GM12878 (cell line): ENCODE measurements at regions not wholly inside any gene's neighbourhood (a gene's known extent, or its start where the extent isn't known, plus 50 kb on each side); places are given as distances from the start of the nearest gene placed in this dataset.

Experiments
- ATAC-seq: fragments of 200-7000 bp; cut with Tn5 transposase; 3 replicates; pipeline ENCODE4 v1.9.1; 2020; ENCODE audit warnings: mild to moderate bottlenecking, moderate library complexity
- BruUV-seq: library from RNA; stranded (reverse); fragments of 400-500 nt; replicated peaks from 2 replicates; lab custom pipeline; 2021; lab: Mats Ljungman, UMichigan
- CTCF ChIA-PET: fragments of 300-600 bp; sonication (Branson Sonifier 250); formaldehyde crosslinking; extraction: SDS; loops from one replicate; lab custom pipeline; 2021; ENCODE audit warnings: inconsistent platforms; lab: Yijun Ruan, JAX
- POLR2A ChIA-PET: fragments of 350-600 bp; formaldehyde crosslinking; extraction: SDS; loops from one replicate; lab custom pipeline; 2021; ENCODE audit warnings: inconsistent platforms; lab: Charles Lee
- RAD21 ChIA-PET: fragments of 300-600 bp; sonication (Branson Sonifier 250); formaldehyde crosslinking; loops from one replicate; lab custom pipeline; 2023; ENCODE audit warnings: antibody characterized with exemption; ENCODE audit not compliant: unreplicated experiment; lab: Charles Lee
- SMC1A ChIA-PET: fragments of 300-600 bp; sonication (Branson Sonifier 250); formaldehyde crosslinking; loops from one replicate; lab custom pipeline; 2023; ENCODE audit not compliant: unreplicated experiment, uncharacterized antibody; lab: Charles Lee
- DNase-seq: peaks from one replicate; pipeline ENCODE4 v3.0.0-alpha.2; 2011; ENCODE audit warnings: low read depth, low spot score
- FAIRE-seq: peaks from 3 replicates; lab custom pipeline; 2011; peaks lifted over from hg19 to GRCh38; lab: Jason Lieb, UNC
- H2AFZ ChIP-seq: 2 replicates; pipeline ENCODE4 v1.6.0; 2011; ENCODE audit warnings: low read depth, low read length, control low read depth; ENCODE audit not compliant: control insufficient read depth
- H3K27ac ChIP-seq: 2 replicates; pipeline ENCODE4 v1.5.1; 2011; ENCODE audit warnings: control low read depth; ENCODE audit not compliant: control insufficient read depth, insufficient read depth
- H3K27me3 ChIP-seq, 2 experiments: replicated peaks in 1 of 2; 2 replicates each; pipeline versions ENCODE4 v1.6.0 to v1.6.1; 2011; ENCODE audit warnings: low read length in 1 of 2; ENCODE audit not compliant: control insufficient read depth in 2 of 2, insufficient read depth in 2 of 2
- H3K36me3 ChIP-seq, 2 experiments: 2 replicates each; pipeline ENCODE4 v1.5.1; 2011; ENCODE audit warnings: low read length in 1 of 2; ENCODE audit not compliant: control insufficient read depth in 2 of 2, insufficient read depth in 2 of 2
- H3K4me1 ChIP-seq: 2 replicates; pipeline ENCODE4 v1.6.1; 2011; ENCODE audit warnings: mild to moderate bottlenecking, low read length, moderate library complexity, mixed read lengths; ENCODE audit not compliant: control insufficient read depth, insufficient read depth
- H3K4me2 ChIP-seq: 2 replicates; pipeline ENCODE4 v1.6.0; 2011; ENCODE audit warnings: control low read depth; ENCODE audit not compliant: control insufficient read depth, insufficient read depth
- H3K4me3 ChIP-seq: fragments of 200-600 bp; sonication (generic); 2 replicates; pipeline ENCODE4 v1.5.1; 2016
- H3K79me2 ChIP-seq: 2 replicates; pipeline ENCODE4 v1.6.0; 2011; ENCODE audit warnings: low read length; ENCODE audit not compliant: control insufficient read depth, insufficient read depth
- H3K9ac ChIP-seq: 2 replicates; pipeline ENCODE4 v1.8.0; 2011; ENCODE audit warnings: low read length, control low read depth, mixed read lengths; ENCODE audit not compliant: control insufficient read depth, insufficient read depth
- H3K9me3 ChIP-seq: replicated peaks from 3 replicates; pipeline ENCODE4 v1.5.1; 2011; ENCODE audit warnings: mild to moderate bottlenecking, low read length; ENCODE audit not compliant: control insufficient read depth, insufficient read depth
- H4K20me1 ChIP-seq: 2 replicates; pipeline ENCODE4 v1.6.0; 2011; ENCODE audit not compliant: control insufficient read depth, insufficient read depth
- CHD1 ChIP-seq: IDR thresholded peaks from 2 replicates; pipeline ENCODE4 v1.6.1; 2012; ENCODE audit warnings: low read depth, low read length, improper control_type of control experiment
- CREB1 ChIP-seq: IDR thresholded peaks from 2 replicates; pipeline ENCODE4 v1.6.1; 2012; ENCODE audit warnings: low read depth, mild to moderate bottlenecking, inconsistent platforms
- E2F4 ChIP-seq: IDR thresholded peaks from 2 replicates; pipeline ENCODE4 v1.6.1; 2012; ENCODE audit warnings: low read depth, low read length, improper control_type of control experiment
- HDGF ChIP-seq: fragments of 450-650 bp; IDR thresholded peaks from 2 replicates; pipeline ENCODE4 v1.6.1; 2016; ENCODE audit warnings: antibody characterized with exemption
- KAT2A ChIP-seq: conservative IDR thresholded peaks from 2 replicates; pipeline ENCODE4 v1.6.1; 2011; ENCODE audit warnings: low read depth, low read length; ENCODE audit not compliant: control insufficient read depth
- MEF2B ChIP-seq: fragments of 450-650 bp; IDR thresholded peaks from 2 replicates; pipeline ENCODE4 v1.6.1; 2018; ENCODE audit warnings: mild to moderate bottlenecking, moderate library complexity; ENCODE audit not compliant: partially characterized antibody, poor library complexity, severe bottlenecking
- POLR2AphosphoS5 ChIP-seq: IDR thresholded peaks from 2 replicates; pipeline ENCODE4 v1.6.1; 2011; ENCODE audit warnings: mild to moderate bottlenecking, low read length, inconsistent platforms
- SIX5 ChIP-seq: IDR thresholded peaks from 2 replicates; pipeline ENCODE4 v1.6.1; 2011; ENCODE audit warnings: mild to moderate bottlenecking, low read depth, low read length, moderate library complexity; ENCODE audit not compliant: severe bottlenecking
- SMARCA5 ChIP-seq: fragments of 450-650 bp; IDR thresholded peaks from 2 replicates; pipeline ENCODE4 v1.6.1; 2017; ENCODE audit warnings: mild to moderate bottlenecking
- TCF3 ChIP-seq: IDR thresholded peaks from 2 replicates; pipeline ENCODE4 v1.6.1; 2012; ENCODE audit warnings: low read depth, mild to moderate bottlenecking, low read length, borderline replicate concordance; ENCODE audit not compliant: insufficient read depth
- USF2 ChIP-seq: IDR thresholded peaks from 2 replicates; pipeline ENCODE4 v1.6.1; 2011; ENCODE audit warnings: low read depth, low read length, improper control_type of control experiment, borderline replicate concordance
- YBX1 ChIP-seq: fragments of 450-650 bp; IDR thresholded peaks from 2 replicates; pipeline ENCODE4 v1.6.1; 2016; ENCODE audit warnings: antibody characterized with exemption
- ZBED1 ChIP-seq: IDR thresholded peaks from 2 replicates; pipeline ENCODE4 v1.6.1; 2016; ENCODE audit warnings: borderline replicate concordance
- WGBS: methylation state at CpG from one replicate; pipeline ENCODE4 v1.1.6; 2016; ENCODE audit warnings: low lambda C conversion rate; ENCODE audit not compliant: insufficient replicate concordance, insufficient coverage; ENCODE audit errors: missing lambda C conversion rate; 5-methylcytosine and 5-hydroxymethylcytosine counted together
- in situ Hi-C: fragments of 300-500 bp; cut with MboI; formaldehyde crosslinking; loops from 9 replicates; pipeline ENCODE4 v1.14.3; 2018; ENCODE audit warnings: mixed read lengths
- intact Hi-C: fragments of 100-400 bp; cut with micrococcal nuclease; formaldehyde crosslinking; loops from one replicate; pipeline ENCODE4 v1.14.2; 2022; ENCODE audit not compliant: unreplicated experiment
- TF ChIP-seq, protein P1 (sequence below): fragments of 450-650 bp; formaldehyde crosslinking; IDR thresholded peaks from 2 replicates; pipeline ENCODE4 v1.4.0; 2020; ENCODE audit warnings: mild to moderate bottlenecking, moderate library complexity
- TF ChIP-seq, protein P2 (sequence below): fragments of 450-650 bp; IDR thresholded peaks from 2 replicates; pipeline ENCODE4 v1.6.1; 2016; ENCODE audit warnings: mild to moderate bottlenecking, moderate library complexity, borderline replicate concordance

- TF ChIP-seq USF2 = no peak
- TF ChIP-seq SMARCA5 = no peak
- no peak for TF ChIP-seq CHD1
Measured at GRCh38 chr10:53403688-53404087, 631.1 kb upstream of the MBL2 start (continued).

DNA sequence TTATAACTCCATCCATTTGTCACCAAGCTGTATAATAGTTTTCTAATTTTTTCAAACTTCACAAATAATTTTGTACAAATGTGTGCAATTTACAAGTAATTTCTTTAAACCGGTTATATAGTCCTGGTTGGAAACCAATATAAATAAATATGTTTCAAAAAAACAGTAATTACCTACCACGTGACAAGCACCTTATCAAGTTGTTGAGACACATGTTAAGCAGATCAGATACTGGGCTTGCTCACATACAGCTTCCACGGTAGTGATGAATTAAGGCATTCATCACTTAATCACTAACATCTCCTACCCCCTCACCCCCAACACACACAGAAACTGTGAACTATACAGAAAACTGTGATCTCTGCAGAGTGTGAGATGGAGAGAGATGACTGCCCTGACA, 630.0 kb upstream of the MBL2 start:
- H3K4me1 ChIP-seq = no peaks in the 10 kb centered on the region
- POLR2A ChIA-PET = no interaction called here
- H3K36me3 ChIP-seq = no peaks in the 10 kb centered on the region
- in situ Hi-C loops (no loop called here), intact Hi-C loops (no loop called here)
- H3K9me3 ChIP-seq = no peaks in the 10 kb centered on the region
- ATAC-seq (no peak), FAIRE-seq (no peak), DNase-seq (no peak)
- H3K79me2 ChIP-seq = no peaks in the 10 kb centered on the region
- RAD21 ChIA-PET = no interaction called here
- SMC1A ChIA-PET = interaction anchor here (1.2 kb wide), 1 partner anchor 10 kb away, joined by 3 read pairs; no protein-coding TSS in a partner anchor
- H3K9ac ChIP-seq = no peak overlapping the region
- H3K27ac ChIP-seq = no peak overlapping the region
- H3K4me2 ChIP-seq = no peak overlapping the region
- H4K20me1 ChIP-seq = no peaks in the 10 kb centered on the region
- 2% methylated on average over 3 of the region's 3 CpGs for WGBS
- no peak overlapping the region for H2AFZ ChIP-seq
- H3K27me3 ChIP-seq = no peaks in the 10 kb centered on the region
- BruUV-seq = no TSS peak
- CTCF ChIA-PET = no interaction called here
- no peak overlapping the region for H3K4me3 ChIP-seq
- TF ChIP-seq, protein P1, sequence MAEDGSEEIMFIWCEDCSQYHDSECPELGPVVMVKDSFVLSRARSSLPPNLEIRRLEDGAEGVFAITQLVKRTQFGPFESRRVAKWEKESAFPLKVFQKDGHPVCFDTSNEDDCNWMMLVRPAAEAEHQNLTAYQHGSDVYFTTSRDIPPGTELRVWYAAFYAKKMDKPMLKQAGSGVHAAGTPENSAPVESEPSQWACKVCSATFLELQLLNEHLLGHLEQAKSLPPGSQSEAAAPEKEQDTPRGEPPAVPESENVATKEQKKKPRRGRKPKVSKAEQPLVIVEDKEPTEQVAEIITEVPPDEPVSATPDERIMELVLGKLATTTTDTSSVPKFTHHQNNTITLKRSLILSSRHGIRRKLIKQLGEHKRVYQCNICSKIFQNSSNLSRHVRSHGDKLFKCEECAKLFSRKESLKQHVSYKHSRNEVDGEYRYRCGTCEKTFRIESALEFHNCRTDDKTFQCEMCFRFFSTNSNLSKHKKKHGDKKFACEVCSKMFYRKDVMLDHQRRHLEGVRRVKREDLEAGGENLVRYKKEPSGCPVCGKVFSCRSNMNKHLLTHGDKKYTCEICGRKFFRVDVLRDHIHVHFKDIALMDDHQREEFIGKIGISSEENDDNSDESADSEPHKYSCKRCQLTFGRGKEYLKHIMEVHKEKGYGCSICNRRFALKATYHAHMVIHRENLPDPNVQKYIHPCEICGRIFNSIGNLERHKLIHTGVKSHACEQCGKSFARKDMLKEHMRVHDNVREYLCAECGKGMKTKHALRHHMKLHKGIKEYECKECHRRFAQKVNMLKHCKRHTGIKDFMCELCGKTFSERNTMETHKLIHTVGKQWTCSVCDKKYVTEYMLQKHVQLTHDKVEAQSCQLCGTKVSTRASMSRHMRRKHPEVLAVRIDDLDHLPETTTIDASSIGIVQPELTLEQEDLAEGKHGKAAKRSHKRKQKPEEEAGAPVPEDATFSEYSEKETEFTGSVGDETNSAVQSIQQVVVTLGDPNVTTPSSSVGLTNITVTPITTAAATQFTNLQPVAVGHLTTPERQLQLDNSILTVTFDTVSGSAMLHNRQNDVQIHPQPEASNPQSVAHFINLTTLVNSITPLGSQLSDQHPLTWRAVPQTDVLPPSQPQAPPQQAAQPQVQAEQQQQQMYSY (CRISPR knock-in tag) = no peak
- TF ChIP-seq YBX1 (no peak), HDGF (no peak), E2F4 (no peak), ZBED1 (no peak), POLR2AphosphoS5 (no peak), MEF2B (no peak), SIX5 (no peak), TCF3 (no peak), CREB1 (no peak), KAT2A (no peak)
- TF ChIP-seq, protein P2, sequence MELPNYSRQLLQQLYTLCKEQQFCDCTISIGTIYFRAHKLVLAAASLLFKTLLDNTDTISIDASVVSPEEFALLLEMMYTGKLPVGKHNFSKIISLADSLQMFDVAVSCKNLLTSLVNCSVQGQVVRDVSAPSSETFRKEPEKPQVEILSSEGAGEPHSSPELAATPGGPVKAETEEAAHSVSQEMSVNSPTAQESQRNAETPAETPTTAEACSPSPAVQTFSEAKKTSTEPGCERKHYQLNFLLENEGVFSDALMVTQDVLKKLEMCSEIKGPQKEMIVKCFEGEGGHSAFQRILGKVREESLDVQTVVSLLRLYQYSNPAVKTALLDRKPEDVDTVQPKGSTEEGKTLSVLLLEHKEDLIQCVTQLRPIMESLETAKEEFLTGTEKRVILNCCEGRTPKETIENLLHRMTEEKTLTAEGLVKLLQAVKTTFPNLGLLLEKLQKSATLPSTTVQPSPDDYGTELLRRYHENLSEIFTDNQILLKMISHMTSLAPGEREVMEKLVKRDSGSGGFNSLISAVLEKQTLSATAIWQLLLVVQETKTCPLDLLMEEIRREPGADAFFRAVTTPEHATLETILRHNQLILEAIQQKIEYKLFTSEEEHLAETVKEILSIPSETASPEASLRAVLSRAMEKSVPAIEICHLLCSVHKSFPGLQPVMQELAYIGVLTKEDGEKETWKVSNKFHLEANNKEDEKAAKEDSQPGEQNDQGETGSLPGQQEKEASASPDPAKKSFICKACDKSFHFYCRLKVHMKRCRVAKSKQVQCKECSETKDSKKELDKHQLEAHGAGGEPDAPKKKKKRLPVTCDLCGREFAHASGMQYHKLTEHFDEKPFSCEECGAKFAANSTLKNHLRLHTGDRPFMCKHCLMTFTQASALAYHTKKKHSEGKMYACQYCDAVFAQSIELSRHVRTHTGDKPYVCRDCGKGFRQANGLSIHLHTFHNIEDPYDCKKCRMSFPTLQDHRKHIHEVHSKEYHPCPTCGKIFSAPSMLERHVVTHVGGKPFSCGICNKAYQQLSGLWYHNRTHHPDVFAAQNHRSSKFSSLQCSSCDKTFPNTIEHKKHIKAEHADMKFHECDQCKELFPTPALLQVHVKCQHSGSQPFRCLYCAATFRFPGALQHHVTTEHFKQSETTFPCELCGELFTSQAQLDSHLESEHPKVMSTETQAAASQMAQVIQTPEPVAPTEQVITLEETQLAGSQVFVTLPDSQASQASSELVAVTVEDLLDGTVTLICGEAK = no peak
